GM10248 (cell line): ENCODE measurements at regions not wholly inside any gene's neighbourhood (a gene's known extent, or its start where the extent isn't known, plus 50 kb on each side); places are given as distances from the start of the nearest gene placed in this dataset.

Experiments
- CTCF ChIA-PET: fragments of 300-600 bp; sonication (Branson Sonifier 250); formaldehyde crosslinking; extraction: SDS; loops from one replicate; lab custom pipeline; 2021; ENCODE audit warnings: antibody characterized with exemption; lab: Yijun Ruan, JAX
- POLR2A ChIA-PET: fragments of 350-650 bp; sonication (Branson Sonifier 250); formaldehyde crosslinking; extraction: SDS; loops from one replicate; lab custom pipeline; 2020; ENCODE audit warnings: antibody characterized with exemption; lab: Yijun Ruan, JAX
- DNase-seq: peaks from one replicate; pipeline ENCODE4 v3.0.0; 2012; ENCODE audit errors: extremely low spot score
- CTCF ChIP-seq: IDR thresholded peaks from 2 replicates; pipeline ENCODE4 v1.5.1; 2012; ENCODE audit warnings: mild to moderate bottlenecking, low read depth; ENCODE audit errors: extremely low read depth, missing control alignments, control extremely low read depth

GRCh38 chr15:96153929-96154328, 176.6 kb upstream of the NR2F2 start:
- POLR2A ChIA-PET, result no interaction called here
- no peak for TF ChIP-seq CTCF

GRCh38 chr15:96158938-96159337, 171.6 kb upstream of the NR2F2 start:
- ChIA-PET POLR2A (interaction anchor here (0.6 kb wide), 1 partner anchor 117 kb away, joined by 4 read pairs; no protein-coding TSS in a partner anchor), CTCF (interaction anchor here (1.5 kb wide), 1 partner anchor 33 kb away, joined by 4 read pairs; no protein-coding TSS in a partner anchor)
- no peak for TF ChIP-seq CTCF
- DNase-seq, result no peak

More at GRCh38 chr15:96153929-96154328, 176.6 kb upstream of the NR2F2 start:
- CTCF ChIA-PET, result interaction anchor here (1.6 kb wide), 1 partner anchor 10 kb away, joined by 4 read pairs; no protein-coding TSS in a partner anchor
- no peak for DNase-seq

- no peak for DNase-seq
- ChIA-PET CTCF (no interaction called here), POLR2A (no interaction called here)
- no peak for TF ChIP-seq CTCF
Measured at GRCh38 chr15:96160269-96160668, 170.2 kb upstream of the NR2F2 start.

- no peak for TF ChIP-seq CTCF
- ChIA-PET POLR2A (no interaction called here), CTCF (no interaction called here)
- DNase-seq, result no peak
Measured at GRCh38 chr15:96160800-96161199, 169.7 kb upstream of the NR2F2 start.

- no peak for TF ChIP-seq CTCF
- POLR2A ChIA-PET, result interaction anchor here (0.6 kb wide), 1 partner anchor 90 kb away, joined by 6 read pairs; no protein-coding TSS in a partner anchor
- CTCF ChIA-PET, result interaction anchor here (1.2 to 1.5 kb wide), 2 partner anchors 12 to 47 kb away, joined by 3 to 4 read pairs; no protein-coding TSS in a partner anchor
- no peak for DNase-seq
Measured at GRCh38 chr15:96162322-96162721, 168.2 kb upstream of the NR2F2 start.

GRCh38 chr15:96165081-96165480, 165.4 kb upstream of the NR2F2 start:
- TF ChIP-seq CTCF, result no peak
- ChIA-PET POLR2A (no interaction called here), CTCF (interaction anchor here (0.9 kb wide), 1 partner anchor 12 kb away, joined by 3 read pairs; no protein-coding TSS in a partner anchor)
- no peak for DNase-seq
